Panc1 (cell line): ENCODE measurements at regions not wholly inside any gene's neighbourhood (a gene's known extent, or its start where the extent isn't known, plus 50 kb on each side); places are given as distances from the start of the nearest gene placed in this dataset.

Experiments
- ATAC-seq: fragments of 200-7000 bp; cut with Tn5 transposase; 2 replicates; pipeline ENCODE4 v1.9.1; 2020; ENCODE audit warnings: mild to moderate bottlenecking, moderate library complexity
- BruUV-seq: library from RNA; stranded (reverse); fragments of 400-500 nt; replicated peaks from 2 replicates; lab custom pipeline; 2021; lab: Mats Ljungman, UMichigan
- CTCF ChIA-PET: fragments of 300-600 bp; sonication (Branson Sonifier 250); formaldehyde crosslinking; loops from one replicate; lab custom pipeline; 2022; ENCODE audit warnings: antibody characterized with exemption; lab: Charles Lee
- POLR2A ChIA-PET: fragments of 300-600 bp; sonication (Branson Sonifier 250); formaldehyde crosslinking; loops from one replicate; lab custom pipeline; 2022; ENCODE audit warnings: antibody characterized with exemption; lab: Charles Lee
- DNase-seq: peaks from one replicate; pipeline ENCODE4 v3.0.0-alpha.2; 2010; ENCODE audit warnings: low read depth, low spot score
- H3K27ac ChIP-seq: 2 replicates; pipeline ENCODE4 v1.5.1; 2011; ENCODE audit warnings: mild to moderate bottlenecking, low read length, inconsistent platforms
- H3K27me3 ChIP-seq: fragments of 200-500 bp; sonication (Bioruptor generic); 2 replicates; pipeline ENCODE4 v1.6.0; 2014; ENCODE audit warnings: low read length, inconsistent platforms; ENCODE audit not compliant: control insufficient read depth, insufficient read depth
- H3K36me3 ChIP-seq: fragments of 200-500 bp; sonication (Bioruptor generic); 2 replicates; pipeline ENCODE4 v1.5.1; 2014; ENCODE audit warnings: inconsistent platforms, mild to moderate bottlenecking, low read length, moderate library complexity; ENCODE audit not compliant: control insufficient read depth, insufficient read depth
- H3K4me1 ChIP-seq: 2 replicates; pipeline ENCODE4 v1.5.1; 2011; ENCODE audit warnings: inconsistent platforms, mild to moderate bottlenecking, low read length, moderate library complexity; ENCODE audit not compliant: control insufficient read depth, insufficient read depth
- H3K4me3 ChIP-seq, 2 experiments: 2 replicates each; pipeline ENCODE4 v1.5.1; 2011 to 2012; ENCODE audit warnings: low read depth in 2 of 2, low read length in 2 of 2, mild to moderate bottlenecking in 2 of 2, inconsistent platforms in 1 of 2, moderate library complexity in 1 of 2
- H3K9me3 ChIP-seq: fragments of 200-500 bp; sonication (Bioruptor generic); 2 replicates; pipeline ENCODE4 v1.5.1; 2014; ENCODE audit warnings: low read depth, mild to moderate bottlenecking, inconsistent platforms, low read length, moderate library complexity; ENCODE audit not compliant: control insufficient read depth, insufficient read depth
- REST ChIP-seq, 2 experiments: IDR thresholded peaks; 2 replicates each; pipeline ENCODE4 v1.6.1; 2011 to 2012; ENCODE audit warnings: low read depth in 2 of 2, control low read depth in 1 of 2, low read length in 1 of 2, mild to moderate bottlenecking in 1 of 2, moderate library complexity in 1 of 2; ENCODE audit not compliant: insufficient read depth in 1 of 2
- SIN3A ChIP-seq: IDR thresholded peaks from 2 replicates; pipeline ENCODE4 v1.6.1; 2012; ENCODE audit warnings: low read depth, mild to moderate bottlenecking, low read length, moderate library complexity, borderline replicate concordance; ENCODE audit not compliant: insufficient read depth
- TCF7L2 ChIP-seq: IDR thresholded peaks from 2 replicates; pipeline ENCODE4 v1.6.1; 2011; ENCODE audit warnings: mild to moderate bottlenecking, low read depth, low read length, inconsistent platforms
- in situ Hi-C: cut with HindIII; loops from 2 replicates; pipeline ENCODE4 v1.10.0; 2016; ENCODE audit warnings: low sequenced_read_pairs, low pct_unique_long_range_greater_than_20kb
- intact Hi-C: fragments of 100-400 bp; cut with micrococcal nuclease; formaldehyde crosslinking; loops from one replicate; pipeline ENCODE4 v1.10.0; 2022; ENCODE audit not compliant: unreplicated experiment
- TF ChIP-seq, protein P1 (sequence below): fragments of 450-650 bp; IDR thresholded peaks from 2 replicates; pipeline ENCODE4 v1.5.1; 2017; ENCODE audit warnings: mild to moderate bottlenecking

GRCh38 chrX:39769748-39770147 is 328.0 kb downstream of the BCOR start:
- ATAC-seq (no peak), DNase-seq (no peak)
- Histone ChIP-seq H3K4me1 (no peaks in the 10 kb centered on the region), H3K36me3 (no peaks in the 10 kb centered on the region), H3K27me3 (no peaks in the 10 kb centered on the region), H3K9me3 (no peaks in the 10 kb centered on the region), H3K4me3 (no peak overlapping the region), H3K27ac (no peak overlapping the region)
- CTCF ChIA-PET, result no interaction called here
- intact Hi-C loops, result no loop called here
- in situ Hi-C loops, result no loop called here
- TF ChIP-seq TCF7L2, result no peak
- TF ChIP-seq REST (IDR thresholded peaks at IDR 0.05; ENCODE audit: insufficient read depth in 1 of 2, low read depth in 2 of 2, low read length in 1 of 2), result no peak
- POLR2A ChIA-PET, result no interaction called here
- no TSS peak for BruUV-seq

DNA sequence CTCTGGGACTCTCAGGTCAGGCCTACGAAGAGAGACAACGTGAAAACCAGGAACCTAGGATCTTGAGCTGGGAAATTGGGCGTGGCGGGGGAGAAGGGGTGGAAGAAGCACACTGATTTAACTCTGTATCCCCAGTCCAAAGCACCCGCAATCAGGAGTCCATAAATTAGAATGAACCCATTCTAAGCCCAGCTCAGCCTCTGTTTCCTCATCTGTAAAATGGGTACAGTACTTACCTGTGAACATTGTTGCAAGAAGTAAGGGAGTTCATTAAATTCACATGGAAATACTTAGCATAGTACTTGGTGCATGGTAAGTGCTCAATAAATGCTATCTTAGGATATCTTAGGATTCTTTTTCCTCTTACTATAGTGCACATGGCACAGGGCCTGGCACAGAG is 326.7 kb downstream of the BCOR start:
- Histone ChIP-seq H3K27ac (no peak overlapping the region), H3K36me3 (no peaks in the 10 kb centered on the region), H3K4me1 (no peaks in the 10 kb centered on the region), H3K4me3 (no peak overlapping the region), H3K27me3 (no peaks in the 10 kb centered on the region), H3K9me3 (no peaks in the 10 kb centered on the region)
- no peak for ATAC-seq
- in situ Hi-C loops (no loop called here), intact Hi-C loops (no loop called here)
- ChIA-PET POLR2A (no interaction called here), CTCF (no interaction called here)
- TF ChIP-seq, protein P1, sequence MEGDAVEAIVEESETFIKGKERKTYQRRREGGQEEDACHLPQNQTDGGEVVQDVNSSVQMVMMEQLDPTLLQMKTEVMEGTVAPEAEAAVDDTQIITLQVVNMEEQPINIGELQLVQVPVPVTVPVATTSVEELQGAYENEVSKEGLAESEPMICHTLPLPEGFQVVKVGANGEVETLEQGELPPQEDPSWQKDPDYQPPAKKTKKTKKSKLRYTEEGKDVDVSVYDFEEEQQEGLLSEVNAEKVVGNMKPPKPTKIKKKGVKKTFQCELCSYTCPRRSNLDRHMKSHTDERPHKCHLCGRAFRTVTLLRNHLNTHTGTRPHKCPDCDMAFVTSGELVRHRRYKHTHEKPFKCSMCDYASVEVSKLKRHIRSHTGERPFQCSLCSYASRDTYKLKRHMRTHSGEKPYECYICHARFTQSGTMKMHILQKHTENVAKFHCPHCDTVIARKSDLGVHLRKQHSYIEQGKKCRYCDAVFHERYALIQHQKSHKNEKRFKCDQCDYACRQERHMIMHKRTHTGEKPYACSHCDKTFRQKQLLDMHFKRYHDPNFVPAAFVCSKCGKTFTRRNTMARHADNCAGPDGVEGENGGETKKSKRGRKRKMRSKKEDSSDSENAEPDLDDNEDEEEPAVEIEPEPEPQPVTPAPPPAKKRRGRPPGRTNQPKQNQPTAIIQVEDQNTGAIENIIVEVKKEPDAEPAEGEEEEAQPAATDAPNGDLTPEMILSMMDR, result no peak
- no peak for TF ChIP-seq TCF7L2
- no peak for TF ChIP-seq REST (IDR thresholded peaks at IDR 0.05; ENCODE audit: insufficient read depth in 1 of 2, low read depth in 2 of 2, low read length in 1 of 2)
- TF ChIP-seq SIN3A, result no peak
- BruUV-seq, result no TSS peak
- DNase-seq, result no peak
